ENCODE measurements at regions not wholly inside any gene's neighbourhood (a gene's known extent, or its start where the extent isn't known, plus 50 kb on each side); places are given as distances from the start of the nearest gene placed in this dataset.

DNA sequence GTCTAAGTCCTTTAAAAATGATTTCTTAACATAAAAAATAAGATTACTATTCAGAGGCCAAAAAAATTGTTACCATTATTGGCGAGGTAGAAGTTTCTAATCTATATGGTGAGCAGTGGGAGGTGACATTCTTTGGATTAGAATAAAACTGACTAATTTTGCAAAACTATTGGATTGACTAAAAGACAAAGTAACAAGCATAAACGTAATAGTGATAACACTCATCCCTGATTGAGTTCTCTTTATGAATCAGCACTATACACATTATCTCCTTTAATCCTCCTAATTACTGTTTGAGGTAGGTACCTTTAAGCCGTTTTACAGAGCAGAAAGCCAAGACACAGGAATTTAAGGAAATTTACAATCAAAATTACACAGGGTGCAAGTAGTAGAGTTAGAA, 139.2 kb upstream of the NRP1 start:
- TF ChIP-seq, protein P1, sequence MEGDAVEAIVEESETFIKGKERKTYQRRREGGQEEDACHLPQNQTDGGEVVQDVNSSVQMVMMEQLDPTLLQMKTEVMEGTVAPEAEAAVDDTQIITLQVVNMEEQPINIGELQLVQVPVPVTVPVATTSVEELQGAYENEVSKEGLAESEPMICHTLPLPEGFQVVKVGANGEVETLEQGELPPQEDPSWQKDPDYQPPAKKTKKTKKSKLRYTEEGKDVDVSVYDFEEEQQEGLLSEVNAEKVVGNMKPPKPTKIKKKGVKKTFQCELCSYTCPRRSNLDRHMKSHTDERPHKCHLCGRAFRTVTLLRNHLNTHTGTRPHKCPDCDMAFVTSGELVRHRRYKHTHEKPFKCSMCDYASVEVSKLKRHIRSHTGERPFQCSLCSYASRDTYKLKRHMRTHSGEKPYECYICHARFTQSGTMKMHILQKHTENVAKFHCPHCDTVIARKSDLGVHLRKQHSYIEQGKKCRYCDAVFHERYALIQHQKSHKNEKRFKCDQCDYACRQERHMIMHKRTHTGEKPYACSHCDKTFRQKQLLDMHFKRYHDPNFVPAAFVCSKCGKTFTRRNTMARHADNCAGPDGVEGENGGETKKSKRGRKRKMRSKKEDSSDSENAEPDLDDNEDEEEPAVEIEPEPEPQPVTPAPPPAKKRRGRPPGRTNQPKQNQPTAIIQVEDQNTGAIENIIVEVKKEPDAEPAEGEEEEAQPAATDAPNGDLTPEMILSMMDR (conservative IDR thresholded peaks at IDR 0.05; ENCODE audit: low read length) = no peak
- no peak for TF ChIP-seq EZH2phosphoT487 (IDR thresholded peaks at IDR 0.05; ENCODE audit: borderline replicate concordance)
